Ascending aorta (tissue), 2 donors: ENCODE measurements at regions not wholly inside any gene's neighbourhood (a gene's known extent, or its start where the extent isn't known, plus 50 kb on each side); places are given as distances from the start of the nearest gene placed in this dataset.

Experiments used
- DNase-seq, 2 donors: peaks; one replicate each; pipeline ENCODE4 v3.0.0-alpha.2; 2019; ENCODE audit warnings: low spot score in 2 of 2
- H3K27ac ChIP-seq, 2 donors: fragments of 200-600 bp; sonication (generic); one replicate each; pipeline ENCODE4 v1.5.1; 2016 to 2017; ENCODE audit warnings: mild to moderate bottlenecking in 1 of 2
- H3K27me3 ChIP-seq: fragments of 200-600 bp; sonication (generic); one replicate; pipeline ENCODE4 v1.5.1; 2017
- H3K36me3 ChIP-seq, 2 donors: fragments of 200-600 bp; sonication (generic); one replicate each; pipeline ENCODE4 v1.5.1; 2016
- H3K4me1 ChIP-seq, 2 donors: fragments of 200-600 bp; sonication (generic); one replicate each; pipeline ENCODE4 v1.5.1; 2016 to 2017; ENCODE audit warnings: mild to moderate bottlenecking in 1 of 2
- H3K4me3 ChIP-seq, 2 donors: fragments of 200-600 bp; sonication (generic); one replicate each; pipeline ENCODE4 v1.5.1; 2016 to 2017; ENCODE audit warnings: mild to moderate bottlenecking in 1 of 2
- H3K9me3 ChIP-seq, 2 donors: fragments of 200-600 bp; sonication (generic); one replicate each; pipeline ENCODE4 v1.5.1; 2016
- CTCF ChIP-seq, 3 experiments: fragments of 200-600 bp in 2 of 3; fragments of 450-650 bp in 1 of 3; sonication (generic) in 2 of 3; IDR thresholded peaks; one replicate each; pipeline ENCODE4 v1.5.1; 2016 to 2019; ENCODE audit warnings: antibody characterized with exemption in 3 of 3, mild to moderate bottlenecking in 1 of 3, moderate library complexity in 1 of 3
- intact Hi-C: fragments of 100-400 bp; cut with DNase I; formaldehyde crosslinking; loops from one replicate; pipeline ENCODE4 v1.15.1; 2023

- H3K9me3 ChIP-seq, result no peaks in the 10 kb centered on the region
- H3K27me3 ChIP-seq, result no peaks in the 10 kb centered on the region
- H3K4me1 ChIP-seq, result no peaks in the 10 kb centered on the region
- intact Hi-C loops, result no loop called here
- no peaks in the 10 kb centered on the region for H3K36me3 ChIP-seq
- TF ChIP-seq CTCF (IDR thresholded peaks at IDR 0.05), result no peak
- H3K27ac ChIP-seq, result no peak overlapping the region
- H3K4me3 ChIP-seq, result no peak overlapping the region
- DNase-seq, result no peak
These were observed 88.6 kb downstream of the TRIM42 start for GRCh38 chr3:140766465-140766864.

DNA sequence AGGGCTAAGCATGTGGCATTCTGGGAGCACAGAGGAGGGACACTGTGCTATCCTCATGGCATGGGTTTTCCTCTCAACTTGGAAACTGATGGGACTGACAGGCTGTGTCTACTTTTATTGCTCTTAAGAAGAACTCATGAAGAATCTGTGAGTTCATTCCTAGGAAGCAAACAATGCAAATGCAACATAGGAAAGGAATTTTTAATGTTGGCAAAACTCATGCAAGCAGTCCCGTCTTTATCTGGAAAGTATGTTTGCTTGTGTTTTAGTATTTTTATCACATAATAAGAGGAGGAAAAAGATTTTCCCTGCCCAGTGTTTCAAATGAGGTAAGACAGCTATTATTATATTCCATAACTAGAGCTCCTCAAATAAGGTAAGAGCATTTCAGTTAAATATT lies 89.7 kb downstream of the TRIM42 start:
- no peaks in the 10 kb centered on the region for H3K9me3 ChIP-seq
- no peak overlapping the region for H3K4me3 ChIP-seq
- no peak for TF ChIP-seq CTCF (IDR thresholded peaks at IDR 0.05)
- intact Hi-C loops, result no loop called here
- H3K4me1 ChIP-seq, result no peaks in the 10 kb centered on the region
- H3K27ac ChIP-seq, result no peak overlapping the region
- DNase-seq, result no peak
- no peaks in the 10 kb centered on the region for H3K27me3 ChIP-seq
- no peaks in the 10 kb centered on the region for H3K36me3 ChIP-seq

DNA sequence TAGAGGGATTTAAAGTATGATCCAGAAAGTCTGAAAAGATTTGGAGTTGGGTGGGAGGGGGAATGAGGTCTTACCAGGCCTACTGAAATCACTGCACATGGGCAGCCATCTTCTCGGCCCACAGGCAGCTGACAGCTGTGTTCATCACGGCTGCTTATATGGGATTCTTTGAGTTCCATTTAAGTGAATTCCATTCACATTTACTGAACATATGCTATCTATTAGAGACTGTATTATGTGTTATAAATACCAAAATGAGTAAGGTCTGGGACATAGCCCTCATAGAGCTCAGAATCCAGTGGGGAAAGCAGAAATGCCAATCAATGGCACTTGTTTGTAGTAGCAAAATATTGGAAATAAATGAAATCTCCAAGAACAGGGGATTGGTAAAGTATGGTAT lies 91.1 kb downstream of the TRIM42 start:
- H3K4me3 ChIP-seq, result no peak overlapping the region
- no peak for TF ChIP-seq CTCF (IDR thresholded peaks at IDR 0.05)
- H3K9me3 ChIP-seq, result no peaks in the 10 kb centered on the region
- intact Hi-C loops, result no loop called here
- no peaks in the 10 kb centered on the region for H3K36me3 ChIP-seq
- no peak overlapping the region for H3K27ac ChIP-seq
- DNase-seq, result no peak
- no peaks in the 10 kb centered on the region for H3K4me1 ChIP-seq
- H3K27me3 ChIP-seq, result no peaks in the 10 kb centered on the region

DNA sequence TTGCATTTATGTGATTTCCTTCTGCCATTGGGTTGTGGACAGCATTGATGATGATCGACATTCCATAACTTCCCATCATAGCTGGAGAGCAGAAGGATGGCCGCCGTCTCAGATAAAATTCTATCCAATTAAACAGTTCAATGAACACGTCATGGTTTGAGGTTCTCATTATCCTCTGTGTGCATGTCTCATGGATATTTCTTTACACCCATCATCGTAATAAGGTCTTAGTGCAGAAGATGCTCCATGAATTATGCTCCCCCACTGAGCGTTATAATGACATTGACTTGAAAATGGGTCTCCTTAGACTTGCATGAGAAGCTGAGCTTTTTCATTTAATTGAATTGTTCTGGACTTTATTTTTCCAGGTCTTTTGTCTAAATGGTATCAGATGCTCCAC lies 92.1 kb downstream of the TRIM42 start:
- no peaks in the 10 kb centered on the region for H3K9me3 ChIP-seq
- H3K27ac ChIP-seq, result no peak overlapping the region
- no peak overlapping the region for H3K4me3 ChIP-seq
- no peak for TF ChIP-seq CTCF (IDR thresholded peaks at IDR 0.05)
- intact Hi-C loops, result no loop called here
- H3K36me3 ChIP-seq, result no peaks in the 10 kb centered on the region
- H3K4me1 ChIP-seq, result no peaks in the 10 kb centered on the region
- DNase-seq, result no peak
- no peaks in the 10 kb centered on the region for H3K27me3 ChIP-seq

DNA sequence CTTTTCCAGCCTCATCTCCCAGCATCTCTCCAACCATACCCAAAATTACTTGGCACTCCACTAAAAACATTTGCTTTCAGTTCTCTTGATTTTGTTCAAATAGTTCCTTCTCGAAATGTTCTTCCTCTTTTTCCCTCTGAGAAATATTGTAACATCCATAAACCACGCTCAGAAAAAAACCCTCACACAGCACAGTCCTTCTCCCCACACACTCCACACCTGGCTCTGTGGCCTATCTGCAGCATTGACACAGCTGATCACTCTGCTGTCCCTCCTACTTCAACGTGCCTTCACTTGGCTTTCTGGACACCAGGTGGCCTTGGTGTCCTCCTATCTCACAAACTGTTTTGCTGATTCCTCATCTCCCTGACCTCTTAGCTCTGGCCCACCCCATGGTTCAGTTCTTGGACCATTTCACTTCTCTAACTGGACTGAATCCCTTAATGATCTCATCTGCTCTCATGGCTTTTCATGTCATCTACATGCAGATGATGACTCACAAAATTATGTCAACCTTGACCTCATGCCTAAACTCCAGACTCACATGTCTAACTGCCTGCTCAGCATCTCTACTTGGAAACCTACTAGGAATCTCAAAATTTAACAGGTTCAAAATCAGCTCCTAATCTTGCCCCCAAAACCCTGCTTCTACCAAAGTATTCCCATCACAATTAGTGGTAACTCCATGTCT lies 93.3 kb downstream of the TRIM42 start:
- H3K4me3 ChIP-seq, result no peak overlapping the region
- intact Hi-C loops, result no loop called here
- no peaks in the 10 kb centered on the region for H3K36me3 ChIP-seq
- TF ChIP-seq CTCF (IDR thresholded peaks at IDR 0.05), result no peak
- no peaks in the 10 kb centered on the region for H3K9me3 ChIP-seq
- H3K4me1 ChIP-seq, result no peaks in the 10 kb centered on the region
- DNase-seq, result no peak
- H3K27me3 ChIP-seq, result no peaks in the 10 kb centered on the region
- no peak overlapping the region for H3K27ac ChIP-seq
